GM12878 (cell line): ENCODE measurements at regions not wholly inside any gene's neighbourhood (a gene's known extent, or its start where the extent isn't known, plus 50 kb on each side); places are given as distances from the start of the nearest gene placed in this dataset.

Experiments used
- ATAC-seq: fragments of 200-7000 bp; cut with Tn5 transposase; 3 replicates; pipeline ENCODE4 v1.9.1; 2020; ENCODE audit warnings: mild to moderate bottlenecking, moderate library complexity
- BruUV-seq: library from RNA; stranded (reverse); fragments of 400-500 nt; replicated peaks from 2 replicates; lab custom pipeline; 2021; lab: Mats Ljungman, UMichigan
- CTCF ChIA-PET: fragments of 300-600 bp; sonication (Branson Sonifier 250); formaldehyde crosslinking; extraction: SDS; loops from one replicate; lab custom pipeline; 2021; ENCODE audit warnings: inconsistent platforms; lab: Yijun Ruan, JAX
- POLR2A ChIA-PET: fragments of 350-600 bp; formaldehyde crosslinking; extraction: SDS; loops from one replicate; lab custom pipeline; 2021; ENCODE audit warnings: inconsistent platforms; lab: Charles Lee
- RAD21 ChIA-PET: fragments of 300-600 bp; sonication (Branson Sonifier 250); formaldehyde crosslinking; loops from one replicate; lab custom pipeline; 2023; ENCODE audit warnings: antibody characterized with exemption; ENCODE audit not compliant: unreplicated experiment; lab: Charles Lee
- SMC1A ChIA-PET: fragments of 300-600 bp; sonication (Branson Sonifier 250); formaldehyde crosslinking; loops from one replicate; lab custom pipeline; 2023; ENCODE audit not compliant: unreplicated experiment, uncharacterized antibody; lab: Charles Lee
- DNase-seq: peaks from one replicate; pipeline ENCODE4 v3.0.0-alpha.2; 2011; ENCODE audit warnings: low read depth, low spot score
- FAIRE-seq: peaks from 3 replicates; lab custom pipeline; 2011; peaks lifted over from hg19 to GRCh38; lab: Jason Lieb, UNC
- H2AFZ ChIP-seq: 2 replicates; pipeline ENCODE4 v1.6.0; 2011; ENCODE audit warnings: low read depth, low read length, control low read depth; ENCODE audit not compliant: control insufficient read depth
- H3K27ac ChIP-seq: 2 replicates; pipeline ENCODE4 v1.5.1; 2011; ENCODE audit warnings: control low read depth; ENCODE audit not compliant: control insufficient read depth, insufficient read depth
- H3K27me3 ChIP-seq, 2 experiments: replicated peaks in 1 of 2; 2 replicates each; pipeline versions ENCODE4 v1.6.0 to v1.6.1; 2011; ENCODE audit warnings: low read length in 1 of 2; ENCODE audit not compliant: control insufficient read depth in 2 of 2, insufficient read depth in 2 of 2
- H3K36me3 ChIP-seq, 2 experiments: 2 replicates each; pipeline ENCODE4 v1.5.1; 2011; ENCODE audit warnings: low read length in 1 of 2; ENCODE audit not compliant: control insufficient read depth in 2 of 2, insufficient read depth in 2 of 2
- H3K4me1 ChIP-seq: 2 replicates; pipeline ENCODE4 v1.6.1; 2011; ENCODE audit warnings: mild to moderate bottlenecking, low read length, moderate library complexity, mixed read lengths; ENCODE audit not compliant: control insufficient read depth, insufficient read depth
- H3K4me2 ChIP-seq: 2 replicates; pipeline ENCODE4 v1.6.0; 2011; ENCODE audit warnings: control low read depth; ENCODE audit not compliant: control insufficient read depth, insufficient read depth
- H3K4me3 ChIP-seq: fragments of 200-600 bp; sonication (generic); 2 replicates; pipeline ENCODE4 v1.5.1; 2016
- H3K79me2 ChIP-seq: 2 replicates; pipeline ENCODE4 v1.6.0; 2011; ENCODE audit warnings: low read length; ENCODE audit not compliant: control insufficient read depth, insufficient read depth
- H3K9ac ChIP-seq: 2 replicates; pipeline ENCODE4 v1.8.0; 2011; ENCODE audit warnings: low read length, control low read depth, mixed read lengths; ENCODE audit not compliant: control insufficient read depth, insufficient read depth
- H3K9me3 ChIP-seq: replicated peaks from 3 replicates; pipeline ENCODE4 v1.5.1; 2011; ENCODE audit warnings: mild to moderate bottlenecking, low read length; ENCODE audit not compliant: control insufficient read depth, insufficient read depth
- H4K20me1 ChIP-seq: 2 replicates; pipeline ENCODE4 v1.6.0; 2011; ENCODE audit not compliant: control insufficient read depth, insufficient read depth
- EZH2 ChIP-seq: IDR thresholded peaks from 2 replicates; pipeline ENCODE4 v1.6.1; 2012; ENCODE audit warnings: low read depth, mild to moderate bottlenecking, control low read depth, inconsistent platforms, low read length, borderline replicate concordance; ENCODE audit not compliant: control insufficient read depth
- HDAC6 ChIP-seq: fragments of 200-600 bp; sonication (generic); IDR thresholded peaks from one replicate; pipeline ENCODE4 v1.8.0; 2017; ENCODE audit warnings: antibody characterized with exemption; ENCODE audit not compliant: unreplicated experiment
- KLF5 ChIP-seq: fragments of 450-650 bp; IDR thresholded peaks from 2 replicates; pipeline ENCODE4 v1.6.1; 2014; ENCODE audit warnings: mild to moderate bottlenecking; ENCODE audit not compliant: partially characterized antibody
- SIN3A ChIP-seq: IDR thresholded peaks from 2 replicates; pipeline ENCODE4 v1.6.1; 2012; ENCODE audit warnings: low read depth, low read length, improper control_type of control experiment
- SMAD1 ChIP-seq: fragments of 450-650 bp; IDR thresholded peaks from 2 replicates; pipeline ENCODE4 v1.6.1; 2018; ENCODE audit warnings: mild to moderate bottlenecking, low read depth; ENCODE audit not compliant: partially characterized antibody
- SP1 ChIP-seq: IDR thresholded peaks from one replicate; pipeline ENCODE4 v1.6.1; 2011; ENCODE audit warnings: low read depth, low read length
- USF1 ChIP-seq: IDR thresholded peaks from 2 replicates; pipeline ENCODE4 v1.6.1; 2011; ENCODE audit warnings: borderline replicate concordance, low read depth, mild to moderate bottlenecking, moderate library complexity, mixed read lengths, low read length; ENCODE audit not compliant: insufficient read depth; ENCODE audit errors: extremely low read length
- WGBS: methylation state at CpG from one replicate; pipeline ENCODE4 v1.1.6; 2016; ENCODE audit warnings: low lambda C conversion rate; ENCODE audit not compliant: insufficient replicate concordance, insufficient coverage; ENCODE audit errors: missing lambda C conversion rate; 5-methylcytosine and 5-hydroxymethylcytosine counted together
- in situ Hi-C: fragments of 300-500 bp; cut with MboI; formaldehyde crosslinking; loops from 9 replicates; pipeline ENCODE4 v1.14.3; 2018; ENCODE audit warnings: mixed read lengths
- intact Hi-C: fragments of 100-400 bp; cut with micrococcal nuclease; formaldehyde crosslinking; loops from one replicate; pipeline ENCODE4 v1.14.2; 2022; ENCODE audit not compliant: unreplicated experiment
- TF ChIP-seq, protein P1 (sequence below): fragments of 450-650 bp; IDR thresholded peaks from 2 replicates; pipeline ENCODE4 v1.6.1; 2017; ENCODE audit warnings: borderline replicate concordance

DNA sequence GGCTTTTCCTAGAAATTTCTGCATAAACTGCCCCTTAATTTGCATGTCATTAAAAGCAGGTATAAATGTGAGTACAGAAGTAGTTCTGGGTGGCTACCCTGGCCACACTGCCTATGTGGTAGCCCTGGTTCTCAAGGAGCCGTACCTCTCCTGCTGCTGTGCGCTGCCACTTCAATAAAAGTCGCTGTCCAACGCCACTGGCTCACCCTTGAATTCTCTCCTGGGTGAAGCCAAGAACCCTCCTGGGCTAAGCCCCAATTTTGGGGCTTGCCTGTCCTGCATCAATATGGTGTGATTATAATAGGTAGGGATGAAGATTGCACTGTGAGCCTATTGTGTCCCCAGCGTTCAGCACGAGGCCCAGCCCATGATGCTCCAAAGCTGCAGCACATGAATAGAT lies 65.6 kb upstream of the C1orf174 start:
- BruUV-seq: no TSS peak
- SMC1A ChIA-PET: no interaction called here

More for the DNA sequence above, 65.6 kb upstream of the C1orf174 start:
- no peaks in the 10 kb centered on the region for H3K36me3 ChIP-seq
- H2AFZ ChIP-seq: no peak overlapping the region
- WGBS: 38% methylated on average over 6 of the region's 6 CpGs
- H3K9ac ChIP-seq: no peak overlapping the region
- in situ Hi-C loops (no loop called here), intact Hi-C loops (no loop called here)
- H3K4me1 ChIP-seq: no peaks in the 10 kb centered on the region
- DNase-seq: no peak
- no peaks in the 10 kb centered on the region for H3K79me2 ChIP-seq
- H3K27me3 ChIP-seq: no peaks in the 10 kb centered on the region
- TF ChIP-seq SIN3A (no peak), SP1 (no peak), HDAC6 (no peak), EZH2 (no peak), KLF5 (no peak), USF1 (no peak), SMAD1 (no peak)
- TF ChIP-seq, protein P1, sequence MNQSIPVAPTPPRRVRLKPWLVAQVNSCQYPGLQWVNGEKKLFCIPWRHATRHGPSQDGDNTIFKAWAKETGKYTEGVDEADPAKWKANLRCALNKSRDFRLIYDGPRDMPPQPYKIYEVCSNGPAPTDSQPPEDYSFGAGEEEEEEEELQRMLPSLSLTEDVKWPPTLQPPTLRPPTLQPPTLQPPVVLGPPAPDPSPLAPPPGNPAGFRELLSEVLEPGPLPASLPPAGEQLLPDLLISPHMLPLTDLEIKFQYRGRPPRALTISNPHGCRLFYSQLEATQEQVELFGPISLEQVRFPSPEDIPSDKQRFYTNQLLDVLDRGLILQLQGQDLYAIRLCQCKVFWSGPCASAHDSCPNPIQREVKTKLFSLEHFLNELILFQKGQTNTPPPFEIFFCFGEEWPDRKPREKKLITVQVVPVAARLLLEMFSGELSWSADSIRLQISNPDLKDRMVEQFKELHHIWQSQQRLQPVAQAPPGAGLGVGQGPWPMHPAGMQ: no peak
- no peak overlapping the region for H3K4me3 ChIP-seq
- ChIA-PET POLR2A (no interaction called here), CTCF (no interaction called here), RAD21 (no interaction called here)
- H3K9me3 ChIP-seq: no peaks in the 10 kb centered on the region
- H3K4me2 ChIP-seq: no peak overlapping the region
- H4K20me1 ChIP-seq: no peaks in the 10 kb centered on the region
- FAIRE-seq: no peak
- ATAC-seq: no peak
- no peak overlapping the region for H3K27ac ChIP-seq
